Stimulated activated CD4-positive, alpha-beta T cell treated with anti-CD3 and anti-CD28 coated beads, Interleukin-4, amount 100 ng/mL, for 48 hours (primary cell): ENCODE measurements at regions not wholly inside any gene's neighbourhood (a gene's known extent, or its start where the extent isn't known, plus 50 kb on each side); places are given as distances from the start of the nearest gene placed in this dataset.
"Not testable (repeated sequence)": the region's sequence is repeated elsewhere in the genome, so short reads cannot be mapped to it uniquely, and the experiment has no call there.

Experiments
- DNase-seq, 2 donors: peaks; one replicate each; pipeline ENCODE4 v3.0.0-alpha.2; 2020; ENCODE audit warnings: low read depth in 2 of 2

DNA sequence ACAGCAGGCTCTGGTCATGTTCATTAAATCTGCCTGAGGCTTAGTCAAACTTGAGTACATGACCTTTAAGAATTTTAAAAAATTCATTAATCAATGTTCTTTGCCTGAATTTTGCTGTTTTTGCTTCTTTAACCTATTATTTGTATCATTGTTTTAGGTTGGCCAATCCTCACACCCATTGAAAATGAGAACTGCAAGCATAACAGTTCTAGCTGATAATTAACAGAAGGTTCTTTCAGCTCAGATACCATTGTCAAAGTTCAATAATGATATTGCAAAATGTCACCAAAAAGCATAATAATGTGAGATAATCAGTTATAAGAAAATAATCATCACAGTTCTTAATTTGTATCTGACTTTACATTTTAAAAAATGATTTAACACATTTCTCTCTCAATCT is 583.1 kb downstream of the TFAP2A start:
- DNase-seq: no peak

DNA sequence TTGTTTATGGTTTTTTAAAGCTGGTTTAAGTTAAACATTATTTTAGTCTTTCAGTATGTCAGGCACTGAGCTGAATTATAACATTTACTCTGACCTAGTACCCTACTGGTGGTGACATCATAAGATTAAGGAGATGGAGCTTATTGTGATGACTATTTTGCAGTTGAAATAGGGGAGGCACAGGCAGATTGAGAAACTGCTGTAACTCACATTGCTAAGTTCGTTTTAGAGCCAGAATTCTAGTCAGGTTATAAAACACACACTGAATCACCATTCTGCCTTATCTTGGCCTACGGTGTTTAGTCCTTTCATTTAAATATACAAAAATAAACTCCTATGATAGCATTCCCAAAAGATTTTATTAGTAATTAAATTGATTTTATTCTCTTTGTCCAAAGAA is 584.1 kb downstream of the TFAP2A start:
- DNase-seq: no peak

DNA sequence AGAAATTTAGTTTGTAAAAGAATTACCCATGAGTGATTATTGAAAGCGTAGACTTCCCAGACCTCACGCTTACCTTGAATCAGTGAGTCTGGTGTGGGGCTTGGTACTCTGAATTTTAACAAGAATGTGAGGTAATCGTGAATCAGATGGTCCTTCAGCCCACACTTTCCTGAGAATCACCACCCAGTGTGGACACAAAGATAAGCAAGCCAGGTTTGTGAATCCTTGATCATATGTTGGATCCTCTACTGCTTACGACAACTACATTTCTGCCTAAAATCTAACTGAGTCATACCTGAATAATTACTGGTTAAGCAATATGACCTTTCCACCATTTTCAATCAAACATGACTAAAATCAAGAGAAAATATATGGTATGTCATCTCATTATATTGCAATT is 589.3 kb downstream of the TFAP2A start:
- no peak for DNase-seq

DNA sequence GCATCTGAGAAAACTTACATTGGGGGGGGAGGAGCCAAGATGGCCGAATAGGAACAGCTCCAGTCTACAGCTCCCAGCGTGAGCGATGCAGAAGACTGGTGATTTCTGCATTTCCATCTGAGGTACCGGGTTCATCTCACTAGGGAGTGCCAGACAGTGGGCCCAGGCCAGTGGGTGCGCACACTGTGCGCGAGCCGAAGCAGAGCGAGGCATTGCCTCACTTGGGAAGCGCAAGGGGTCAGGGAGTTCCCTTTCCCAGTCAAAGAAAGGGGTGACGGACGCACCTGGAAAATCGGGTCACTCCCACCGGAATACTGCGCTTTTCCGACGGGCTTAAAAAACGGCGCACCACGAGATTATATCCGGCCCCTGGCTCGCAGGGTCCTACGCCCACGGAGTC is 604.1 kb downstream of the TFAP2A start:
- not testable (repeated sequence) for DNase-seq

DNA sequence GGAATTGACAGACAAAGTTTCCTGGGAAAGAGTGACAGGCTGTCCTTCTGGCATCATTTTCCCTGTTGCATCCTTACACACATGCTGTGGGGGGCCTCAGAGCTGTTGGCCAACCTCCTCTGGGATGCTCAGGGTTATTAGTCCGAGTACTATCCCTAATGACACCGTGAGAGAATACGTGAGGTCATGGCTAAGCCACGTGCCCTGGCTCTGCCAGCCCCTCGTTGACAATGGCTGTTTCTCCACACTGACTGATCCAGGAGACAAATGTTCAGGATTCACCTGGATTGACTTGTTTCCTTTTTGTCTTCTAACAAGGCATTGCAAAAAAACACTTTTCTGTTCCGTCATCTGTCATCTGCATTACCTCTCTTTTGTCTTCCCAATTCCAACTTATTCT is 604.6 kb downstream of the TFAP2A start:
- DNase-seq: no peak

DNA sequence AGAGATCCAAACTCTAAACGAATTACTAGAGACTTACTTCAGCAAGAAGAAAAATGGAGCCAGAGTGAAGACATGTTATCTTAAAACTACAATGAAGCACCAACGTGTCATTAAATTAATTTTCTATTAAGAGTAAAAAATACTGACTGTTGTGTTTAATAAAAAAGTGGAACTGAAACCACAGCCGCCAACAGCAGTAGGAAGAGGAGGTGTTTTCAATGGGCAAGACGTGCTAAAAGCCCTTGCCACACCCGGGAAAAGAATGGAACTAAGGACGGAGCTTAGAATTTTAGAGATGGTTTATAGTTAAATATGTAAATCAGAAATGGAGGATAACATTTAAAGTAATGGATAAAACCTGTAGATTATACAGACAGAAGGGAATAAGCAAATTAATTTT is 608.7 kb downstream of the TFAP2A start:
- no peak for DNase-seq

DNA sequence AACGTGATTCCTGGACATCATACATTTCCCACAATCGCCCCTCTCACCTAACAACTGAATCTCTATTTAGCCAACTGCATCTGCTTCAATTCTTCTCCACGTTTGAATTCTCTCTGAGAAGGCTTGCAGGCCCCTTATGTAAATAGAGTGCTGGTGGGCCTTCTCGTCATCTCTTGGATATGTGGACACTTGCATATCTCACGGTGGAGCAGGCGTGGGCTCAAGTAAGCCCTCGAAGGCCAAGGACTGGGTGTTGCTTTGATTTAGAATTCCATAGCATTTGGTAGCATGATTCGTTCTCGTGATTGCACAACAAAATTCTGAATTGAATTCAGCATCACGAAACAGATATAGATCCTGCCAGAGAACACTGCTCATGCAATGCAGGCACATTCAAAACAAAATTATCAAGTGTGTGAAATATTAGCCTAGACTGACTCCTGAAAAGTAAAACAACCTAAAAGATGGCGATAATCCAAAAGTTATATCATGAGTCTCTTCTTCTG is 613.6 kb downstream of the TFAP2A start:
- DNase-seq: no peak

DNA sequence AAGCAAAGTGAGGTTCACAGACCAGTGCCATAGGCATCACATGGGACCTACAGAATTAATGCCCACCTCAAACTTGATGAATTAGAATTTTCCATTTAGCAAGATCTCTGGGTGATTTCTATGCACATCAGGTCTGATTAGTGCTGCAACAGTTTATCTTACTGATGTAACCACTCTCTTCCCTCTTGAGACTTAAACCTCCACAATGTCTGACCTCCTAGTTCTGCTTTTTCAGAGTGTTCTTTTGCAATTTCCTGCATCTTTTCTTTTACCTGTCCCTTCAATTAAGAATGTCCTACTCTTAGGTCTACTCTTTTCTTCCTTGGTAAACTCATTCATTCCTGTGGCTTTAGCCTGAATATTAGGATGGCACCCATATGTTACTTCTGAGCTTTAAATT is 615.3 kb downstream of the TFAP2A start:
- DNase-seq: no peak

DNA sequence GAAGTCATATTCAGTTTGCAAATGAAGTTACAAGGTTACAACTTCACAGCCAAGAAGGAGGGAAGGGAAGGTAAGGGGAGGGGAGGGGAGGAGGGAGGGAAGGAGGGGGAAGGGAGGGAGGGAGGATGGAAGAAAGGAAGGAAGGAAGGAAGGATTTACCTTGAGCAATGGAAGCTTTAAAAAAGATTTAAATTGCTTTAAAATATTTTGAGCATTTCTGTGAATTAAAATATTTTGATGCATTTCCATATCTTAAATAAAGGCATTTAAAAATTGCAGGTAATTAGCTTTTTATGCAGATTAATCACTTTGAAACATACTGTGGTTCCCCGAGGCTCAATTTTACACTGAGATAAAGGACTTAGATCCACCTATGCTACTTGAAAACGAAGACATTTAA is 618.0 kb downstream of the TFAP2A start:
- DNase-seq: no peak

DNA sequence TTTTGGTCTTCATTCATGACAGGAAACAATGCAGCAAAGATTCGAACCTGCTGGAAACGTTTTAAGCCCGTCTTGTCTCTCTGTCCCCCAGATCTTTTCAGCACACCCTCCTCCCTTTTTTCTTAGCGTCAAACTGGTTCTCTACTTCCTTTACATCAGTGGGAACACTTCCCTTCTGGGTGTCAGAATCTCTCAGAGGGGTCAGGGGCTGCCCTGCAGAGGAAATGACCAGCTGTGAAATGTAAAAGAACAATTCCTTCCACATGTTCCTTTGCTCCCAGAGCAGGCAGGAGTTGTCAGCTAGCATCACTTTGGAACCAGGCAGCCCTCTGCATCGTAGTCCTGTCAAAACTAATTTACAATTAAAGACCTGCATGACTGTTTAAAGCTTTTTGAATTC is 619.0 kb downstream of the TFAP2A start:
- DNase-seq: no peak

DNA sequence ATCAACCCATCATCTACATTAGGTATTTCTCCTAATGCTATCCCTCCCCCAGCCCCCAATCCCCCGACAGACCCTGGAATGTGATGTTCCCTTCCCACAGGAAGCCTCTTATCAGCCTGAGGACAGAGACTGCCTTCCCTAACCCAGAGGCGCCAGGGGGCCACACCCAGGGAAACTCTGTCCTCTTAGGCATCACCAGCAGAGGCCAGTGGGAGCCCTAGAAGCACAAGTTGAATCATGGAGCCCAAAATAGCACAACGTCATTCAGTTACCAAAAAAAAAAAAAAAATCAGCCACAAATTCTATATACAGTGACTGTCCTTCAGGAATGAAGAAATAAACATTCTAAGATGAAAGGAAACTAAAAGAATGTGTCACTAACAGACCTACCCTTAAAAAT is 625.7 kb downstream of the TFAP2A start:
- no peak for DNase-seq

DNA sequence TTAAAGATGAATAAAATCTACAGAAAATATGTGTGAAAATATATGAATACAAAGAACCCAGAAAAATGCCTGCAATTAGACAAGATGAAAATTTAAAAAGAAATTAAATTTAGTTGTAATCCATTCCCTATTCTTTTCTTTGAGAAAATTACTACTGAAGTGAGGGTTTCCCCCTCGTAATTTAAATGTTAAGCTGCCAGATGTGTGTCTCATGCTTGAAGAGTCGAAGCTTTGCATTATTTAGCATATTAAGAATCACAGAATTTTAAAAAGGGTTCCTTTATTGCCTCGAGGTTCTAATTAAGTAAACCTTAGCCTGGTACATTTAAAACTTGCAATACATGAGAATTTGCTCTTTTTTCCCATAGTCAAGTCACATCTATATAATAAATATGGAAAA is 630.1 kb downstream of the TFAP2A start:
- no peak for DNase-seq

DNA sequence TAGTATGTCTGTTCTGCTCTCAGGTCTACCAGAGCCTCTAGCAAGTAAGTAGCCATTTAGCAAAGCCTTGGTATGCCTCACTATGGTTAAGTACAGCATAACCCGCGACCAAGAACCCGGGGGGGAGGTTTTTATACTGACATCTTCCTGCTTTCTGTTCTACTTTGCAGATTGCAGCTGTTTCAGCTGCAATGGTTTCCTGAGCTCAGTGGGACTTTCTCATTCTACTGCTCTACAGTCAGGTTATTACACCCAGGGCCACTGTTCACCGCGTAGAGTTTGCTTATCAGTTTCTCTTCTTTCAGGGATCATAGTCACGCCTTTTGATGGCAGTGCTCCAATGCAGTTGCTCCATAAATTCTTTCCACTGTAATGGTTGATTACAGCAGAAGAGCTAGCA is 631.3 kb downstream of the TFAP2A start:
- no peak for DNase-seq

DNA sequence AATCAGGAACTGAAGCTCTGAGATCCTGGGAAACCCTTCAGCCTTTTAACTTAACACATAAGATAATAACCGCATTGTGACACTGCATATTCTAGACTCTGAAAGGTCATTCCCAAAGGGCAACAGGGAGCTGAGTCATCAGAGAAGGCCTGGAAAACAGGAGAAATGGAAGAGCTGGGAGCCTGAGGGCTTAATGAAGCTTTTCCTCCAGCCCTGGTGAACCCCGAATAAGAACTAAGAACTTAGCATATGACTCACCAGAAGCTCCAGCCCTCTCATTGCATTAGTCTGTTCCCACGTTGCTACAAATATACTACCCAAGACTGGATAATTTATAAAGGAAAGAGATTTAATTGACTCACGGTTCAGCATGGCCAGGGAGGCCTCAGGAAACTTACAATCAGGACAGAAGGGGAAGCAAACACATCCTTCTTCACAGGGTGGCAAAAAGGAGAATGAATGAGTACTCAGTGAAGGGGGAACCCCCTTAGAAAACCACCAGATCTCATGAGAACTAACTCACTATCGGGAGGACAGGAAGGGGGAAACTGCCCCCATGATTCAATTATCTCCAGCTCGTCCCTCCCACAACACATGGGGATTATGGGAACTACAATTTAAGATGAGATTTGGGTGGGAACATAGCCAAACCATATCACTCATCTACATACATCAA is 648.5 kb downstream of the TFAP2A start:
- no peak for DNase-seq

DNA sequence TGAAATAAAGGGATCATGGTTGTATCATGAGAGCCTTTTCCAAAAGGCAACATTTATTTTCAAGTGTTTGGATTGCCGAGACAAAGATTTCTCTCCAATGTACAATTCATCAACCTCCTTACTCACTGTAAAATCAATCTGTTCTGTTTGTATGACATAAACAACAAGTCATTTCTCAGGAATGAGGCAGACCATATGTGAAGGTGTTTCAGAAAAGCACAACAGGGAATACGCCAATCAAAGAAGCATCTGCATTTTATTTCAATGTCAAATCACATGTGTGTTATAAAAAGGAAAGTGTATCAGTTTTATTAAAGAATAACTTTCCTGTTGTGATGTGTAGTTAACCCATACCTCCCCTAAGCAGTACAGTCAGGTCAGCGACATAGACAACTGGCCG is 653.7 kb downstream of the TFAP2A start:
- no peak for DNase-seq

DNA sequence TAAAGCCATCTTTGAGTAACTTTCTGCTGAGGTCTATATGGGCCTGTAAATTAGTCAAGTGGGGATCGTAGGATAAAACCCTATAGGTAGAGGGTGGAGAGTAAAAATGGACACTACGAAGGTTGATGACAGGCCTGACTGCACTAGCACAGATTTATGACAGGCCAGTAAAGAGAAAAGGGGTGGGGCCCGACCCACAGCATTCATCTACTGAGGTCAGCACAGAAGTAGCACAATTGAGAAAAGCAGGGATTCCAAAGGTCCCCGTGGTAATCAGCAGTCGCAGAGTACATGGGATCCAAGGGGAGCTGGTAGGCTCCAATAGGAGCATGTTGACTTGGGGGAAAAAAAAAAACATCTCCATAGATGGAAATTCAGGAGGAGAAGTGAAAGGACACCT is 660.4 kb downstream of the TFAP2A start:
- no peak for DNase-seq

DNA sequence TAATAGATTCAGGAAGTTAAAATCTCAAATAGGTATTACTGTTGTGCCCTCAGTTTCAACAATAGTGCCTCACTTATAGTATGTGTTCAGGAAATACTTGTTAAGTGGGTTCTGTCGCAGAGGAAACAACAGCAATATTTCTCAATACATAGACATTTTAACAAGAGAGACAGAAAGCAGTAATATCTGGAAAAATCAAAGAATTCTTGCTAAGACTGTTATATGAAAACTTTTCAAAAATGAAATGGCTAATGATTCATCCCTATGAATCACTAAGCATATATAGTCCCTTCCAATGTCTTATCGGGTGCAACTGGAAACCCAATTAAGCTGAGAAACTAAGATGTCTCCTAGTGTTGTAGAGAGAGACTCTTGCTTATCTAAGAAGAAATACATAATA is 668.9 kb downstream of the TFAP2A start:
- no peak for DNase-seq

DNA sequence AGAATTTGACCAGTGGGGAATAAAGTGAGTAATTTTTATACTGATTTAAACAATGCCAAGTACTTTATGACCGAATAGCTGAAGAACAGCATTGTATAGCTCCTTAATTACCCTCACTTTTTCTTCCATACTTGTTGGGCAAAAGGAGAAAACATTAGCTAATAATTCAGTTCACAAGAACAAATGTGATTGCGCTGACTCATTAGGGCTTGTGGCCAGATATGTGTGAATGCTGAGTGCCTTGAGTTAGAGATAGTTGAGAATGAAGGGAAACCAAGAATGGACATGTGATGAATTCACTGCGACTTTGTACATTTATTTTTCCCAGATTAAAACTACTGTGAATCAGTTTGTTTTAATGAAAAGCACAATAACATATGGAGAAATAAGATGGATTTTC is 669.4 kb downstream of the TFAP2A start:
- no peak for DNase-seq

DNA sequence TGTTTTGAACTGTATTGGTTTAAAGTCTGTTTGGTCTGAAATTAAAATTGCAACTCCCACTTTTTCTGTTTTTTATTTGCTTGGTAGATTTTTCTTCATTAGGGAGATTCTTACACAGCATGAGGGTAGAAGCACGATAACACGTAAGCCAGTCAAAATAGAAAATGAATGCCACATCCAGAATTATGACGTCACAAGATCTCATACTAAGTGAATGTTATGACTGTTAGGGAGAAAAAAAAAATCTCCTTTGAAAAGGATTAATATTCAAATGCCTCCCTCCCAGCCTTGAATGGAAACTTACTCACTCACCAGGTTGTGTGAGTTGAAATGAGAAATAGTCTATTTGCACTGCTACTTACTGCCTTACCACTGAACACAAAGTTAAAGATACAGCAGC is 670.8 kb downstream of the TFAP2A start:
- DNase-seq: no peak

DNA sequence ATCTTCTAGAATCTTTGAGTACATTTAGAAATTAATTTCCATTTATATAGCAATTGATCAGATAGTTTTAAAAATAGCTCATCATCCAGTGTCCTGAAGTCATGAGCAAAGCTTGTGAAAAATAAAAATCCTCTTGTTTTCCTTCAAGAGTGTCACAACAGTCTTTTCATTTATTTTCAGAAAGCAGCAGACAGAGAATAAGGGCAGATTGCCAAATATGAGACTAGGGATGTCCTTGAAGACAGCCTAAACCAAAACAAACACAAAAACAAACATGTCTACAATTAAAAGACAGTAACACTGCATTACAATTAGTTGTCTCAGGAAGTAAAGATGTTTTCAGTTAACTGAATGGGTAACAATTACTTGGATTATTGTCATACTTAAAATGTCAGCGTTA is 682.8 kb downstream of the TFAP2A start:
- no peak for DNase-seq

DNA sequence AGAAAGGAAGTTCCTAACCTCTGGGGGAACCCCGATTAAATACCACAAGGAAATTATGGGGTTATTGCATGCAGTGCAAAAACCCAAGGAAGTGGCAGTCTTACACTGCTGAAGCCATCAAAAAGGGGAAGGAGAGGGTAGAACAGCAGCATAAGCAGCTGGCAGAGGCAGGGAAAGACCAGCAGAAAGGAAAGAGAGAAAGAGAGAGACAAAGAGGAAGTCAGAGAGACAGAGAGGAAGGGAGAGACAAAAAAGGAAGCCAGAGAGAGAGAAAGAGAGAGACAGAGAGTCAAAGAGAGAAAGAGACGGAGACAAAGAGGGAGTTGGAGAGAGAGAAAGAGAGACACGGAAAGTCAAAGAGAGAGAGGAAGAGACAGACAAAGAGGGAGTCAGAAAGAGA is 689.1 kb downstream of the TFAP2A start:
- not testable (repeated sequence) for DNase-seq

DNA sequence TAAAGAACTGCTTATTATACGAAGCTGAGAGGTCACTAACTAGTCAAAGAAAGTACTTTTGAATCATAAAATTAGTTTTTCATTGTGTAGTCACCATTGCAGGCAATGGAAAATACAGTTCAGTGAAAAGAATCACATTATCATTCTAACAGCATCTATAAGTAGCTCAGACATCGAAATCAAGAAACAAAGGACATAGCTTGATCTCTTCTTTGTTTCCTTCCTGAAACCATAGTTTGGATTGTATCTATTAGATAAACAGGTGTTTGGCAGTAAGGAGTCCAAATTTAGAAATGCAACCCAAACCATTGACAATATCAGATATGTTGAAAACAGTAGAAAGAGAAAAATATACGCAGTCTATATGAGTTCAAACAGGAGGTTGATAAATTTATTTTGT is 697.3 kb downstream of the TFAP2A start:
- no peak for DNase-seq

DNA sequence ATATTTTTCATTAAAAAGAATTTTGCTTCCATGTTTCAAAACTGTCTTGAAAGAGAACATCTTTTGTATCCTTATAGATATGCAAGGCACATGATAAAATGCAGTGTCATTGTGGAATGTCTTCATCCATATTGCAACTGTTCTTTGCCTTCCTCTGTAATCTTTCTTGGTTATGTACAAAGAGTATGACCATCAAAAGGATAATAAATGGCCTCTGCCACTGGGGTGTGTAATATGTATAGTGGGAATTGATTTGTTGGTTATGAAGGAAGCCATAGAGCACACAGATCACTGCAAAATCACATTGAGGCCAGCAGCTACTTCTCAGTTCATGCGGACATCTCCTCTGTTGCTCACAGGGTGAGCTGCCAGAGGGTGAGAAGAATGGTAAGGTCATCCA is 703.5 kb downstream of the TFAP2A start:
- DNase-seq: no peak

DNA sequence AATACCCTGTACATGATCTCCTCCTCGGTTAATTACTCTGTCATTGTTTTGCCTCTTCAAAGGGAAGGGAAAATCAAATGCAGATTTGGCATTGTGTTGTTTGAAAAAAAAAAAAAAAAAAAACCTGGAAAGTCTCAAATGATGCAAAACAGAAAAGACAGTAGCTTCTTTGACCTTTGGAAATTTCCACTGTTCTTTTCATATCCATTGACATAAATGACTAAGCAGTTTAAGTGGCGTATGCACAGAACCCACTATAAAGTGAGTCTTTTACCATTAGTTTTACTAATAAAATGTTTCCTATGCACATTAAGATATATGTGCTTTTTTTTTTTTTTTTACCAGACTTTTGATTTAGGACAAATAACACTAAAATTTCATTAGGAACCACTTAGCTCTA is 704.3 kb downstream of the TFAP2A start:
- DNase-seq: no peak
